ENCODE measurements at regions not wholly inside any gene's neighbourhood (a gene's known extent, or its start where the extent isn't known, plus 50 kb on each side); places are given as distances from the start of the nearest gene placed in this dataset.

- no peak overlapping the region for H3K27ac ChIP-seq (ENCODE audit: low read length)
- DNase-seq, result no peak
- 89% methylated on average over 1 of the region's 1 CpG for WGBS
- ATAC-seq, result no peak
- H3K4me3 ChIP-seq (ENCODE audit: low read length), result no peak overlapping the region
- H3K9me3 ChIP-seq (ENCODE audit: control insufficient read depth, low read length), result no peaks in the 10 kb centered on the region
- no peaks in the 10 kb centered on the region for H3K27me3 ChIP-seq (ENCODE audit: control insufficient read depth, insufficient read depth)
- intact Hi-C loops (cut with DNase I), result no loop called here
- no peaks in the 10 kb centered on the region for H3K4me1 ChIP-seq (ENCODE audit: control insufficient read depth, insufficient read depth, low read length)
Observed at GRCh38 chr14:97210202-97210601, 413.0 kb downstream of the VRK1 start.

DNA sequence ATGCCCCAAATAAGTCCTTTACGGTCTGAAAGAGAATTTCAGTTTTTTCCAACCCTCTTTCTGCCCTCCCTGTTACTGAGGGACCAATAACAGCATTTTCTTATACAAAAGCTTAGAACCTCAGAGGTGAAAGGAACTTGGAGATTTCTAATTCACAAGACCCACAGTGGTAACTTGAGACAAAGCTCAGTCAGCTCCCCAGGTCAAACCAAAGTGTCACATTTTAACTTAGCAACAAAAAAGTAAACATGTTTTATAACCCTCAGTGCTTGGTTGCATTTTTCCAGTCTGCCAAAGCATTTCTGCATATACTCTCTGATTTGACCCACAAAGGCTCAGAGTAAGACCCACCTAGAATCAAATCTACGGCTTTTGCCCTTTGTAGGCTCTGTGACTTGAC, 415.2 kb downstream of the VRK1 start:
- ATAC-seq, result no peak
- Histone ChIP-seq H3K27me3 (ENCODE audit: control insufficient read depth, insufficient read depth) (no peaks in the 10 kb centered on the region), H3K4me1 (ENCODE audit: control insufficient read depth, insufficient read depth, low read length) (no peaks in the 10 kb centered on the region), H3K9me3 (ENCODE audit: control insufficient read depth, low read length) (no peaks in the 10 kb centered on the region), H3K27ac (ENCODE audit: low read length) (no peak overlapping the region), H3K4me3 (ENCODE audit: low read length) (no peak overlapping the region)
- DNase-seq, result no peak
- intact Hi-C loops (cut with DNase I), result no loop called here
- WGBS, result 89% methylated on average over 2 of the region's 2 CpGs

DNA sequence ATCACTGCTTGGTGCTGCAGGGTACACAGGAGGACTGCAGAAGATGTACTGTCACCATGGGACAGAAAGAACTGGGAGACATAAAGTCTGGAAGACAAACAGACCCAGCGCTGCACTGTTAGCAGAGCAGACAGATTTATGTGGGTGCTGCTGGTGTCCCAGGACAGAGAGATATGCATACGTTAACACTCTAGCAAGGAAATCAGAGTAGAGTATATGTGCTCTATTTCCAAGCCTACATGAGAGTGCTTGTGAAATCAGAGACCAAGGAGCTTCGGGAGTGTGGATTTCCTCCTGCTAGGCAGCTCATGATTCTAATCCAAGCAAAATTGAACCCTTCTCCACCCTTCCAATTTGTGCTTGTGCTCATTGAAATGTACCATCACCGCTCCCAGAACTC, 416.5 kb downstream of the VRK1 start:
- Histone ChIP-seq H3K4me1 (ENCODE audit: control insufficient read depth, insufficient read depth, low read length) (no peaks in the 10 kb centered on the region), H3K27ac (ENCODE audit: low read length) (no peak overlapping the region), H3K27me3 (ENCODE audit: control insufficient read depth, insufficient read depth) (no peaks in the 10 kb centered on the region), H3K4me3 (ENCODE audit: low read length) (no peak overlapping the region), H3K9me3 (ENCODE audit: control insufficient read depth, low read length) (no peaks in the 10 kb centered on the region)
- no peak for DNase-seq
- intact Hi-C loops (cut with DNase I), result no loop called here
- no peak for ATAC-seq
- WGBS, result 73% methylated on average over 4 of the region's 4 CpGs

GRCh38 chr14:97215263-97215969, 418.2 kb downstream of the VRK1 start:
- H3K4me3 ChIP-seq (ENCODE audit: low read length), result no peak overlapping the region
- H3K9me3 ChIP-seq (ENCODE audit: control insufficient read depth, low read length), result no peaks in the 10 kb centered on the region
- WGBS, result 85% methylated on average over 4 of the region's 4 CpGs
- intact Hi-C loops (cut with DNase I), result no loop called here
- no peaks in the 10 kb centered on the region for H3K4me1 ChIP-seq (ENCODE audit: control insufficient read depth, insufficient read depth, low read length)
- DNase-seq (no peak), ATAC-seq (no peak)
- peaks cover 2% of the 10 kb centered on the region for H3K27me3 ChIP-seq (ENCODE audit: control insufficient read depth, insufficient read depth)
- no peak overlapping the region for H3K27ac ChIP-seq (ENCODE audit: low read length)

- Histone ChIP-seq H3K4me3 (ENCODE audit: low read length) (no peak overlapping the region), H3K9me3 (ENCODE audit: control insufficient read depth, low read length) (no peaks in the 10 kb centered on the region), H3K27ac (ENCODE audit: low read length) (no peak overlapping the region), H3K27me3 (ENCODE audit: control insufficient read depth, insufficient read depth) (peaks cover 2% of the 10 kb centered on the region), H3K4me1 (ENCODE audit: control insufficient read depth, insufficient read depth, low read length) (no peaks in the 10 kb centered on the region)
- DNase-seq (no peak), ATAC-seq (no peak)
- 55% methylated on average over 12 of the region's 12 CpGs for WGBS
- intact Hi-C loops (cut with DNase I), result no loop called here
Observed at GRCh38 chr14:97217111-97217885, 420.1 kb downstream of the VRK1 start.

DNA sequence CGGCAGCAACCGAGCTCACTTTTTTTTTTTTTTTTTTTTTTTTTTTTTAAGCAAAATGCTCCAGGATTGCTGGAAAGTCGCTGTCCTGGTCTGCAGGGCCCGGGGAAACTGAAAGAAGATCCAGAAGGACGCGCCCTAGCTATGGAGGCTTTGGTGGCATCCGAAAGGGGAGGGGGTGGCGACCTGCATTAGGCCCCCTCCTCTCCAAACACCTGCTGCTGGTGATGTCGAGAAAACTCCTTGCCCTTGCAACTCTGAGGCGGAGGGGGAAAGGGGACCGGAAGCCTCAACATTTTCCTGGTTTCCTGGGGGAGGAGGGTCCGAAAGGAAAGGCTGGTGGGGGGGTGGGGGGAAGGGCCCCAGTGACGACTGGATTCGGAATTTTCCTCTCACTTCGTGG, 421.1 kb downstream of the VRK1 start:
- Histone ChIP-seq H3K4me3 (ENCODE audit: low read length) (peak overlapping the region; percentile 26), H3K4me1 (ENCODE audit: control insufficient read depth, insufficient read depth, low read length) (no peaks in the 10 kb centered on the region), H3K27ac (ENCODE audit: low read length) (no peak overlapping the region), H3K9me3 (ENCODE audit: control insufficient read depth, low read length) (no peaks in the 10 kb centered on the region), H3K27me3 (ENCODE audit: control insufficient read depth, insufficient read depth) (peaks cover 2% of the 10 kb centered on the region)
- 14% methylated on average over 15 of the region's 15 CpGs for WGBS
- ATAC-seq, result no peak
- intact Hi-C loops (cut with DNase I), result no loop called here
- DNase-seq, result no peak

- H3K27ac ChIP-seq (ENCODE audit: low read length), result no peak overlapping the region
- DNase-seq (peak in 2 of 3 donors; percentile 35 to 55), ATAC-seq (peak in 1 of 2 donors; percentile 14)
- no peaks in the 10 kb centered on the region for H3K9me3 ChIP-seq (ENCODE audit: control insufficient read depth, low read length)
- peak overlapping the region; percentile 26 for H3K4me3 ChIP-seq (ENCODE audit: low read length)
- H3K27me3 ChIP-seq (ENCODE audit: control insufficient read depth, insufficient read depth), result peaks cover 2% of the 10 kb centered on the region
- intact Hi-C loops (cut with DNase I), result no loop called here
- 1% methylated on average over 52 of the region's 52 CpGs for WGBS
- no peaks in the 10 kb centered on the region for H3K4me1 ChIP-seq (ENCODE audit: control insufficient read depth, insufficient read depth, low read length)
Observed at GRCh38 chr14:97218691-97219430, 421.7 kb downstream of the VRK1 start.

DNA sequence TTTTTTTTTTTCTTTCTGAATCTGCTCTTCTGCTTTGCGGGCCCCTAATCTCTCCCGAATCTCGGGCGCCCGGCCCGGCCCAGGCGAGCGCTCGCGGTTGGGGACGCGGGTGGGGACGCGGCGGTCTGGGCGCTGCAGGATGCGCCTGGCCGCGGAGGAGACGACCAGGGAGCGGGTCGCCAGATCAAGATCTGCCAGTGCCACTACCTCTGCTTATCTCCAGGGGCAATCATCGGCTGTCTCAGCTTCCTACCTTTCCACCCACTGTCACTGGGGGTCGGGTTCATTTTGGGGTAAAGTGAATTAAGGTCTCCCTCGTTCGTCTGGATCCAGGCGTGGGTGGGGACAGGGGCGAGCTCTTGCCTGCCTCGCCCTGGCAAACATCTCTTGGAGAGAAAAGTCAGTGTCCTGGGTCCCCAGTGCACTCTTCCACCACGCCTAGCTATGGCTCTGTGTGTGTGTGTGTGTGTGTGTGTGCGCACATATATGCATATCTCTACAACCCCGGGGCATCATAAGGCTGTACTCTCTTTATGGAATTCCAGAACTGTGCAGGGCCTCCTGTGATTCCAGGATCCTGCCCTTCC, 422.3 kb downstream of the VRK1 start:
- no peaks in the 10 kb centered on the region for H3K9me3 ChIP-seq (ENCODE audit: control insufficient read depth, low read length)
- DNase-seq (no peak), ATAC-seq (no peak)
- no peaks in the 10 kb centered on the region for H3K4me1 ChIP-seq (ENCODE audit: control insufficient read depth, insufficient read depth, low read length)
- peaks cover 2% of the 10 kb centered on the region for H3K27me3 ChIP-seq (ENCODE audit: control insufficient read depth, insufficient read depth)
- intact Hi-C loops (cut with DNase I), result no loop called here
- H3K27ac ChIP-seq (ENCODE audit: low read length), result no peak overlapping the region
- peak overlapping the region; percentile 26 for H3K4me3 ChIP-seq (ENCODE audit: low read length)
- WGBS, result 10% methylated on average over 32 of the region's 32 CpGs

- WGBS, result 85% methylated on average over 11 of the region's 11 CpGs
- no peaks in the 10 kb centered on the region for H3K4me1 ChIP-seq (ENCODE audit: control insufficient read depth, insufficient read depth, low read length)
- H3K27ac ChIP-seq (ENCODE audit: low read length), result no peak overlapping the region
- H3K9me3 ChIP-seq (ENCODE audit: control insufficient read depth, low read length), result no peaks in the 10 kb centered on the region
- DNase-seq (no peak), ATAC-seq (no peak)
- intact Hi-C loops (cut with DNase I), result no loop called here
- peaks cover 2% of the 10 kb centered on the region for H3K27me3 ChIP-seq (ENCODE audit: control insufficient read depth, insufficient read depth)
- H3K4me3 ChIP-seq (ENCODE audit: low read length), result no peak overlapping the region
Observed at GRCh38 chr14:97221572-97222285, 424.5 kb downstream of the VRK1 start.

DNA sequence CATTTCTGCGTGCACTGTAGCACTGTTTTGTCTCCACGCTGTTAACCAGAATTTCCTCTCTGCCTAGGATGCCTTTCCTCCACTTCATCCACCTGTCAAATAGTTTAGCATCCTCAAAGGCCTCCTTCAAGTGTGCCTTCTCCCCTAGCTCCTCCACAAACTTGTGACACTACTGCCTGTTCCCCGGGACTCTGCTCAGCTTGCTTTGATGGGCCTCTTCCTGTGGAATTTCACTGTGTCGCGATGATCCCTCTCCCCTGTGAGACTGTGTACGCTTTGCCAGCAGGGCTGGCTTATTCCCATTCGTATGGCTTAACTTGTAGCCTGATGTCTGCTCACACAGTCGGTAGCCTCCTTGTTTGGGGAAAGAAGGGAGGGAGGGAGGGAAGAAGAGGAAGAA, 426.8 kb downstream of the VRK1 start:
- Histone ChIP-seq H3K4me1 (ENCODE audit: control insufficient read depth, insufficient read depth, low read length) (no peaks in the 10 kb centered on the region), H3K27ac (ENCODE audit: low read length) (no peak overlapping the region), H3K27me3 (ENCODE audit: control insufficient read depth, insufficient read depth) (peaks cover 2% of the 10 kb centered on the region), H3K4me3 (ENCODE audit: low read length) (no peak overlapping the region), H3K9me3 (ENCODE audit: control insufficient read depth, low read length) (no peaks in the 10 kb centered on the region)
- DNase-seq (no peak), ATAC-seq (no peak)
- intact Hi-C loops (cut with DNase I), result no loop called here
- WGBS, result 35% methylated on average over 8 of the region's 8 CpGs
